ENCODE measurements at regions not wholly inside any gene's neighbourhood (a gene's known extent, or its start where the extent isn't known, plus 50 kb on each side); places are given as distances from the start of the nearest gene placed in this dataset.

- TF ChIP-seq, protein P1, sequence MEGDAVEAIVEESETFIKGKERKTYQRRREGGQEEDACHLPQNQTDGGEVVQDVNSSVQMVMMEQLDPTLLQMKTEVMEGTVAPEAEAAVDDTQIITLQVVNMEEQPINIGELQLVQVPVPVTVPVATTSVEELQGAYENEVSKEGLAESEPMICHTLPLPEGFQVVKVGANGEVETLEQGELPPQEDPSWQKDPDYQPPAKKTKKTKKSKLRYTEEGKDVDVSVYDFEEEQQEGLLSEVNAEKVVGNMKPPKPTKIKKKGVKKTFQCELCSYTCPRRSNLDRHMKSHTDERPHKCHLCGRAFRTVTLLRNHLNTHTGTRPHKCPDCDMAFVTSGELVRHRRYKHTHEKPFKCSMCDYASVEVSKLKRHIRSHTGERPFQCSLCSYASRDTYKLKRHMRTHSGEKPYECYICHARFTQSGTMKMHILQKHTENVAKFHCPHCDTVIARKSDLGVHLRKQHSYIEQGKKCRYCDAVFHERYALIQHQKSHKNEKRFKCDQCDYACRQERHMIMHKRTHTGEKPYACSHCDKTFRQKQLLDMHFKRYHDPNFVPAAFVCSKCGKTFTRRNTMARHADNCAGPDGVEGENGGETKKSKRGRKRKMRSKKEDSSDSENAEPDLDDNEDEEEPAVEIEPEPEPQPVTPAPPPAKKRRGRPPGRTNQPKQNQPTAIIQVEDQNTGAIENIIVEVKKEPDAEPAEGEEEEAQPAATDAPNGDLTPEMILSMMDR (IDR thresholded peaks at IDR 0.05; ENCODE audit: poor library complexity, severe bottlenecking), result no peak
- TF ChIP-seq POLR2AphosphoS5 (IDR thresholded peaks at IDR 0.05), result no peak
Measured at GRCh38 chr2:7233126-7233525, 315.9 kb downstream of the RNF144A start.

Data from neural cell (in vitro differentiated cells).